Trophoblast cell (in vitro differentiated cells and primary cell): ENCODE measurements at regions not wholly inside any gene's neighbourhood (a gene's known extent, or its start where the extent isn't known, plus 50 kb on each side); places are given as distances from the start of the nearest gene placed in this dataset.

Experiments used
- DNase-seq, 2 donors: peaks; one replicate each; pipeline ENCODE4 v3.0.0-alpha.2; 2016
- H2AFZ ChIP-seq: 2 replicates; pipeline ENCODE4 v1.6.1; 2013; ENCODE audit warnings: low read length, moderate library complexity, mild to moderate bottlenecking; ENCODE audit not compliant: insufficient read depth, poor library complexity
- H2AK5ac ChIP-seq: 2 replicates; pipeline ENCODE4 v1.6.1; 2013; ENCODE audit warnings: mild to moderate bottlenecking, low read length
- H2BK120ac ChIP-seq: 2 replicates; pipeline ENCODE4 v1.6.1; 2013; ENCODE audit warnings: low read length, mild to moderate bottlenecking, moderate library complexity; ENCODE audit not compliant: insufficient read depth, poor library complexity
- H2BK12ac ChIP-seq: 2 replicates; pipeline ENCODE4 v1.6.1; 2013; ENCODE audit warnings: mild to moderate bottlenecking, low read length, moderate library complexity
- H2BK5ac ChIP-seq: 2 replicates; pipeline ENCODE4 v1.6.1; 2013; ENCODE audit warnings: low read length, low read depth, moderate library complexity, mild to moderate bottlenecking; ENCODE audit not compliant: poor library complexity
- H3K14ac ChIP-seq: 2 replicates; pipeline ENCODE4 v1.6.1; 2013; ENCODE audit warnings: mild to moderate bottlenecking, low read length
- H3K18ac ChIP-seq: 2 replicates; pipeline ENCODE4 v1.6.1; 2013; ENCODE audit warnings: mild to moderate bottlenecking, low read length
- H3K23ac ChIP-seq: 2 replicates; pipeline ENCODE4 v1.6.1; 2013; ENCODE audit warnings: low read length
- H3K27ac ChIP-seq: 2 replicates; pipeline ENCODE4 v1.5.1; 2013; ENCODE audit warnings: low read depth, mild to moderate bottlenecking, inconsistent platforms, low read length, moderate library complexity
- H3K27me3 ChIP-seq: 2 replicates; pipeline ENCODE4 v1.6.1; 2013; ENCODE audit warnings: inconsistent platforms, mild to moderate bottlenecking, low read length, moderate library complexity; ENCODE audit not compliant: insufficient read depth
- H3K36me3 ChIP-seq, 2 experiments: 1 replicate in 1 of 2; 2 replicates in 1 of 2; pipeline ENCODE4 v1.6.1; 2013; ENCODE audit warnings: low read length in 2 of 2, mild to moderate bottlenecking in 2 of 2, moderate library complexity in 1 of 2; ENCODE audit not compliant: insufficient read depth in 2 of 2, control insufficient read depth in 1 of 2
- H3K4ac ChIP-seq: 2 replicates; pipeline ENCODE4 v1.6.1; 2013; ENCODE audit warnings: low read depth, mild to moderate bottlenecking, low read length, moderate library complexity
- H3K4me1 ChIP-seq, 2 experiments: 1 replicate in 1 of 2; 2 replicates in 1 of 2; pipeline ENCODE4 v1.6.1; 2013; ENCODE audit warnings: low read length in 2 of 2, mild to moderate bottlenecking in 2 of 2, moderate library complexity in 1 of 2; ENCODE audit not compliant: insufficient read depth in 2 of 2, control insufficient read depth in 1 of 2
- H3K4me2 ChIP-seq: 2 replicates; pipeline ENCODE4 v1.6.1; 2013; ENCODE audit warnings: inconsistent platforms, mild to moderate bottlenecking, low read length, moderate library complexity
- H3K4me3 ChIP-seq: 2 replicates; pipeline ENCODE4 v1.5.1; 2013; ENCODE audit warnings: mild to moderate bottlenecking, low read depth, low read length, inconsistent platforms
- H3K79me1 ChIP-seq: one replicate; pipeline ENCODE4 v1.6.1; 2013; ENCODE audit warnings: low read length
- H3K79me2 ChIP-seq: 2 replicates; pipeline ENCODE4 v1.6.1; 2013; ENCODE audit warnings: low read length, mild to moderate bottlenecking; ENCODE audit not compliant: control insufficient read depth, insufficient read depth, poor library complexity
- H3K9ac ChIP-seq: 2 replicates; pipeline ENCODE4 v1.6.1; 2013; ENCODE audit warnings: mild to moderate bottlenecking, low read length
- H3K9me3 ChIP-seq: 2 replicates; pipeline ENCODE4 v1.6.1; 2013; ENCODE audit warnings: low read depth, mild to moderate bottlenecking, control low read depth, inconsistent platforms, low read length; ENCODE audit not compliant: insufficient read depth
- H4K12ac ChIP-seq: 2 replicates; pipeline ENCODE4 v1.6.1; 2013; ENCODE audit warnings: low read depth, mild to moderate bottlenecking, low read length, moderate library complexity
- H4K8ac ChIP-seq: 2 replicates; pipeline ENCODE4 v1.6.1; 2013; ENCODE audit warnings: low read depth, mild to moderate bottlenecking, low read length, moderate library complexity
- H4K91ac ChIP-seq: one replicate; pipeline ENCODE4 v1.6.1; 2013; ENCODE audit warnings: low read depth, mild to moderate bottlenecking, low read length, moderate library complexity
- WGBS: extraction: QIAGEN DNeasy Blood & Tissue Kit; methylation state at CpG from one replicate; pipeline ENCODE4 v1.1.7; 2013; ENCODE audit warnings: missing lambda C conversion rate; ENCODE audit not compliant: insufficient read length, insufficient coverage; ENCODE audit errors: extremely low coverage; 5-methylcytosine and 5-hydroxymethylcytosine counted together

DNA sequence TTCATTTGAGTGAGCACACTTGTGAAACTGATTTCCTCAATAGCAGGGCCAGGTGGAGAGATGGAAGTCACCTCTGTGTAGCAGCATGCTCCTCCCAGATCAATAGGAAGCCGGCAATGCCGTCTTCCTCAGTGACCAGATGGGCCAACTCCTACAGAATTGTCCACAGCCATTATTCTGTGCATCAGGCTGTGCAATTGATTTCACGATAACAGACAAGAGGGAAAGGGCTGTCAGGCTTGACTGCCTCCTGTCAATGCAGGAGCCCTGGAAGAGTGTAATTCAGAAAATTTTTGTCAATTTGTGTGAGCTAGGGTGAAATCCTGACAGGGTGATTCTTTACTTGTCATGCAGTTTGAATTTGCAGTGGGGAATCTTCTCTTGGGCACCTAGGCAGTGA, 838.4 kb upstream of the NUDT12 start:
- H2BK12ac ChIP-seq, result no peak overlapping the region
- H3K4me3 ChIP-seq, result no peak overlapping the region
- H3K18ac ChIP-seq, result no peak overlapping the region
- no peak overlapping the region for H3K14ac ChIP-seq
- H4K8ac ChIP-seq, result no peak overlapping the region
- no peak overlapping the region for H2BK5ac ChIP-seq
- H4K91ac ChIP-seq, result no peak overlapping the region
- H2AK5ac ChIP-seq, result no peak overlapping the region
- no peaks in the 10 kb centered on the region for H3K4me1 ChIP-seq
- H3K23ac ChIP-seq, result no peak overlapping the region
- no peak overlapping the region for H2BK120ac ChIP-seq
- WGBS, result no CpG with 5 or more reads among the region's 3 CpGs
- no peaks in the 10 kb centered on the region for H3K79me1 ChIP-seq
- H3K9ac ChIP-seq, result no peak overlapping the region
- DNase-seq, result no peak
- no peak overlapping the region for H3K4ac ChIP-seq
- H3K27ac ChIP-seq, result no peak overlapping the region
- H3K27me3 ChIP-seq, result no peaks in the 10 kb centered on the region
- H3K79me2 ChIP-seq, result no peaks in the 10 kb centered on the region
- no peak overlapping the region for H4K12ac ChIP-seq
- H3K4me2 ChIP-seq, result no peak overlapping the region
- no peaks in the 10 kb centered on the region for H3K36me3 ChIP-seq
- H2AFZ ChIP-seq, result no peak overlapping the region
- no peaks in the 10 kb centered on the region for H3K9me3 ChIP-seq

DNA sequence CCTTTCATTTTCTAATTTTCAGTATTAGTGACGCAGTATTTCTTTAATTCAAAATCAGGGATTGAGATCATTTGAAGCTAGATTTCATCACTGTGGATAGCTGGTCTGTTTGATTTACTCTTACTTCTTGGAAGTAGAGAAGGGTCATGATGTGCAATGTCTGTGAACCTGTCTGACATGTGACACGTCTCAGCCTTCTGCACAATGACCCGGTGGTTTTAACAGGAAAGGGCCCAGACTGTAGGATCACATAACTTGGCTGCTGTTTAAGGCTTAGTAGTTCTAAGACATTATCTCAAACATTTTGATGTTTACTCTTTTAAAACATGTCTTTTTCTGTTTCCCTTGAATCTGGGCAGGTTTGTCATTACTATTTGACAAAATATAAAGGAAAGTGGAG, 823.3 kb upstream of the NUDT12 start:
- no peak overlapping the region for H3K9ac ChIP-seq
- H2AK5ac ChIP-seq, result no peak overlapping the region
- H3K23ac ChIP-seq, result no peak overlapping the region
- WGBS, result no CpG with 5 or more reads among the region's 3 CpGs
- no peak overlapping the region for H2BK12ac ChIP-seq
- no peak overlapping the region for H4K91ac ChIP-seq
- H3K79me2 ChIP-seq, result no peaks in the 10 kb centered on the region
- H3K4me3 ChIP-seq, result no peak overlapping the region
- H3K4me2 ChIP-seq, result no peak overlapping the region
- no peak overlapping the region for H3K18ac ChIP-seq
- H3K14ac ChIP-seq, result no peak overlapping the region
- no peaks in the 10 kb centered on the region for H3K27me3 ChIP-seq
- no peaks in the 10 kb centered on the region for H3K9me3 ChIP-seq
- H3K36me3 ChIP-seq, result no peaks in the 10 kb centered on the region
- peak overlapping the region; percentile 33 for H3K27ac ChIP-seq
- H2BK120ac ChIP-seq, result no peak overlapping the region
- H2AFZ ChIP-seq, result no peak overlapping the region
- H3K79me1 ChIP-seq, result no peaks in the 10 kb centered on the region
- no peak overlapping the region for H4K8ac ChIP-seq
- H4K12ac ChIP-seq, result no peak overlapping the region
- H2BK5ac ChIP-seq, result no peak overlapping the region
- no peak overlapping the region for H3K4ac ChIP-seq
- H3K4me1 ChIP-seq, result no peaks in the 10 kb centered on the region
- no peak for DNase-seq

DNA sequence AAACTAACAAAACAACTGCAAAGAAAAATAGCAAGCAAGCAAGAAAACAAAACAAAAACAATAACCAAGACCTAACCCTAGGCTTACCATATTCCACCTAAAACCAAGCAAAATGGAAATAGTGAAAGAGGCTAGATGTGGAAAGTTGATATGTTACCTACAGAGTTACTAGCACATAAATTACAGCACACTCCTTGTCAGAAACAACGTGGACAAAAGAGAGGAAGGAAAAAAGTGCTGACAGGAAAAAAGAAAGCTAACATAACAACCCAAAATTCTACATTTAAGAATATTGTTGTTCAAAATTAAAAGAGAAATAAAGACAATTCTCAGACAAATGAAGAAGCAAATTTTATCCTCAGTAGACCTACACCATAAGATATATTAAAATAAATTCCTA, 812.8 kb upstream of the NUDT12 start:
- Histone ChIP-seq H2BK5ac (no peak overlapping the region), H3K27ac (no peak overlapping the region), H3K4me2 (no peak overlapping the region), H3K14ac (no peak overlapping the region), H3K23ac (no peak overlapping the region), H3K4me1 (peaks cover 0 to 2% of the 10 kb centered on the region in 2 experiments), H3K27me3 (no peaks in the 10 kb centered on the region), H2AFZ (no peak overlapping the region), H2BK12ac (no peak overlapping the region), H3K79me2 (no peaks in the 10 kb centered on the region), H4K91ac (no peak overlapping the region), H3K79me1 (no peaks in the 10 kb centered on the region), H3K4me3 (no peak overlapping the region), H4K8ac (no peak overlapping the region), H3K4ac (no peak overlapping the region), H2BK120ac (no peak overlapping the region), H2AK5ac (no peak overlapping the region), H4K12ac (no peak overlapping the region), H3K36me3 (no peaks in the 10 kb centered on the region), H3K9me3 (no peaks in the 10 kb centered on the region), H3K18ac (no peak overlapping the region), H3K9ac (no peak overlapping the region)
- no peak for DNase-seq
- WGBS, result no CpG with 5 or more reads among the region's 1 CpG

DNA sequence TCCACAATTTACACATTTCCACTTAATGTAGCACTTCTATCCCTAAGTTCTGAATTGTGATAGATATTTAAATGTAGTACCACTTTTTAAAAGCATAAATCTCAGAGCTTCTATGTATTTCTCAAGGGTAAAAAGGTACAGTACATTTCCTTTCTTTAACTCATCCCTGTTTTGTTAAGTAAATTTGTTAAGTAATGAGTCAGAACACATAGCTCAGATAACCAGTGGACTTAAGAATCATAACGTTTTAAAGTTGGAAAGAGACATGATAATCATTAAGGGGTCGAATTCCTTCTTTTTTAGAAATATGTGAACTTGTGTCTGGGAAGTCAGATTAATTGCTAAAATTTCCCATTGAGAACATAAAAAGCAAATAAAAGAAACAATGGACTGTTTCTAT, 810.2 kb upstream of the NUDT12 start:
- Histone ChIP-seq H3K4me3 (no peak overlapping the region), H3K79me2 (no peaks in the 10 kb centered on the region), H4K91ac (no peak overlapping the region), H3K4me2 (no peak overlapping the region), H2BK5ac (no peak overlapping the region), H3K9me3 (no peaks in the 10 kb centered on the region), H4K12ac (no peak overlapping the region), H3K9ac (no peak overlapping the region), H2BK120ac (no peak overlapping the region), H3K4me1 (peaks cover 0 to 2% of the 10 kb centered on the region in 2 experiments), H2BK12ac (no peak overlapping the region), H3K36me3 (no peaks in the 10 kb centered on the region), H3K79me1 (no peaks in the 10 kb centered on the region), H3K18ac (no peak overlapping the region), H2AK5ac (no peak overlapping the region), H3K27ac (no peak overlapping the region), H4K8ac (no peak overlapping the region), H3K23ac (no peak overlapping the region), H3K27me3 (no peaks in the 10 kb centered on the region), H3K14ac (no peak overlapping the region), H3K4ac (no peak overlapping the region), H2AFZ (no peak overlapping the region)
- WGBS, result no CpG with 5 or more reads among the region's 2 CpGs
- DNase-seq, result no peak
